Lower leg skin (tissue), 3 donors: ENCODE measurements at regions not wholly inside any gene's neighbourhood (a gene's known extent, or its start where the extent isn't known, plus 50 kb on each side); places are given as distances from the start of the nearest gene placed in this dataset.

Experiments used
- POLR2A ChIP-seq, 2 donors: fragments of 450-650 bp; IDR thresholded peaks; one replicate each; pipeline ENCODE4 v1.6.1; 2016 to 2017; ENCODE audit warnings: antibody characterized with exemption in 2 of 2, mild to moderate bottlenecking in 1 of 2, moderate library complexity in 1 of 2
- TF ChIP-seq, protein P1 (sequence below), 3 donors: fragments of 450-650 bp; IDR thresholded peaks; one replicate each; pipeline ENCODE4 v1.5.1; 2016; ENCODE audit warnings: antibody characterized with exemption in 3 of 3, mild to moderate bottlenecking in 3 of 3, moderate library complexity in 2 of 3

GRCh38 chr19:16003391-16003790 lies 54.6 kb downstream of the OR10H4 start:
- TF ChIP-seq, protein P1, sequence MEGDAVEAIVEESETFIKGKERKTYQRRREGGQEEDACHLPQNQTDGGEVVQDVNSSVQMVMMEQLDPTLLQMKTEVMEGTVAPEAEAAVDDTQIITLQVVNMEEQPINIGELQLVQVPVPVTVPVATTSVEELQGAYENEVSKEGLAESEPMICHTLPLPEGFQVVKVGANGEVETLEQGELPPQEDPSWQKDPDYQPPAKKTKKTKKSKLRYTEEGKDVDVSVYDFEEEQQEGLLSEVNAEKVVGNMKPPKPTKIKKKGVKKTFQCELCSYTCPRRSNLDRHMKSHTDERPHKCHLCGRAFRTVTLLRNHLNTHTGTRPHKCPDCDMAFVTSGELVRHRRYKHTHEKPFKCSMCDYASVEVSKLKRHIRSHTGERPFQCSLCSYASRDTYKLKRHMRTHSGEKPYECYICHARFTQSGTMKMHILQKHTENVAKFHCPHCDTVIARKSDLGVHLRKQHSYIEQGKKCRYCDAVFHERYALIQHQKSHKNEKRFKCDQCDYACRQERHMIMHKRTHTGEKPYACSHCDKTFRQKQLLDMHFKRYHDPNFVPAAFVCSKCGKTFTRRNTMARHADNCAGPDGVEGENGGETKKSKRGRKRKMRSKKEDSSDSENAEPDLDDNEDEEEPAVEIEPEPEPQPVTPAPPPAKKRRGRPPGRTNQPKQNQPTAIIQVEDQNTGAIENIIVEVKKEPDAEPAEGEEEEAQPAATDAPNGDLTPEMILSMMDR (IDR thresholded peaks at IDR 0.05) = no peak
- no peak for TF ChIP-seq POLR2A (IDR thresholded peaks at IDR 0.05)
